Middle frontal gyrus (tissue), 1 donor: ENCODE measurements at regions not wholly inside any gene's neighbourhood (a gene's known extent, or its start where the extent isn't known, plus 50 kb on each side); places are given as distances from the start of the nearest gene placed in this dataset.
"Not testable (repeated sequence)": the region's sequence is repeated elsewhere in the genome, so short reads cannot be mapped to it uniquely, and the experiment has no call there.

Source experiments
- DNase-seq: peaks from one replicate; pipeline ENCODE4 v3.0.0-alpha.2; 2015; ENCODE audit warnings: low spot score; ENCODE audit errors: extremely low spot score

GRCh38 chr7:1300206-1300605, 67.5 kb downstream of the UNCX start:
- DNase-seq, result no peak

GRCh38 chr7:1300636-1301035, 68.0 kb downstream of the UNCX start:
- DNase-seq, result no peak

GRCh38 chr7:1301054-1301881, 68.6 kb downstream of the UNCX start:
- DNase-seq, result no peak

- DNase-seq, result no peak
Observed at GRCh38 chr7:1301882-1302251, 69.2 kb downstream of the UNCX start.

- no peak for DNase-seq
Observed at GRCh38 chr7:1302936-1303335, 70.3 kb downstream of the UNCX start.

- DNase-seq, result not testable (repeated sequence)
Observed at GRCh38 chr7:1304011-1304410, 71.3 kb downstream of the UNCX start.

- no peak for DNase-seq
Observed at GRCh38 chr7:1305873-1306272, 73.2 kb downstream of the UNCX start.

- no peak for DNase-seq
Observed at GRCh38 chr7:1307828-1308227, 75.2 kb downstream of the UNCX start.

GRCh38 chr7:1309290-1309689, 76.6 kb downstream of the UNCX start:
- DNase-seq, result no peak

- DNase-seq, result no peak
Observed at GRCh38 chr7:1309996-1310395, 77.3 kb downstream of the UNCX start.

- DNase-seq, result no peak
Observed at GRCh38 chr7:1310936-1311335, 78.3 kb downstream of the UNCX start.

- DNase-seq, result no peak
Observed at GRCh38 chr7:1311406-1312135, 78.9 kb downstream of the UNCX start.

GRCh38 chr7:1312136-1313070, 79.7 kb downstream of the UNCX start:
- DNase-seq, result no peak

GRCh38 chr7:1313613-1314012, 80.9 kb downstream of the UNCX start:
- no peak for DNase-seq

GRCh38 chr7:1314021-1314907, 81.6 kb downstream of the UNCX start:
- no peak for DNase-seq

- DNase-seq, result no peak
Observed at GRCh38 chr7:1314908-1315450, 82.3 kb downstream of the UNCX start.

- no peak for DNase-seq
Observed at GRCh38 chr7:1316086-1316485, 83.4 kb downstream of the UNCX start.

- no peak for DNase-seq
Observed at GRCh38 chr7:1317646-1318045, 85.0 kb downstream of the UNCX start.

- no peak for DNase-seq
Observed at GRCh38 chr7:1318051-1318450, 85.4 kb downstream of the UNCX start.

GRCh38 chr7:1318661-1319060, 86.0 kb downstream of the UNCX start:
- DNase-seq, result no peak
